HL-60 (cell line): ENCODE measurements at regions not wholly inside any gene's neighbourhood (a gene's known extent, or its start where the extent isn't known, plus 50 kb on each side); places are given as distances from the start of the nearest gene placed in this dataset.

Source experiments
- DNase-seq, 2 experiments: peaks; one replicate each; pipeline ENCODE4 v3.0.0-alpha.2; 2010 to 2020; ENCODE audit warnings: low read depth in 1 of 2, low spot score in 1 of 2
- H3K27ac ChIP-seq: fragments of 250-450 bp; sonication (Bioruptor Pico); replicated peaks from 2 replicates; pipeline ENCODE4 v1.5.1; 2020; ENCODE audit warnings: mild to moderate bottlenecking, moderate library complexity
- H3K27me3 ChIP-seq: fragments of 250-450 bp; sonication (Bioruptor Pico); 2 replicates; pipeline ENCODE4 v1.5.1; 2021; ENCODE audit warnings: mild to moderate bottlenecking, moderate library complexity; ENCODE audit not compliant: insufficient read depth, poor library complexity, severe bottlenecking
- H3K4me3 ChIP-seq: replicated peaks from 2 replicates; pipeline ENCODE4 v1.5.1; 2011; ENCODE audit warnings: mild to moderate bottlenecking, control low read depth, low read length; ENCODE audit not compliant: insufficient read depth
- GABPA ChIP-seq: IDR thresholded peaks from 2 replicates; pipeline ENCODE4 v1.6.1; 2012; ENCODE audit warnings: low read depth
- POLR2AphosphoS5 ChIP-seq: IDR thresholded peaks from 2 replicates; pipeline ENCODE4 v1.6.1; 2012; ENCODE audit warnings: low read depth
- SPI1 ChIP-seq: IDR thresholded peaks from 2 replicates; pipeline ENCODE4 v1.6.1; 2012; ENCODE audit warnings: low read depth, mild to moderate bottlenecking, borderline replicate concordance
- TF ChIP-seq, protein P1 (sequence below): IDR thresholded peaks from 2 replicates; pipeline ENCODE4 v1.6.1; 2012; ENCODE audit warnings: low read depth; ENCODE audit not compliant: insufficient replicate concordance
- TF ChIP-seq, protein P2 (sequence below): IDR thresholded peaks from one replicate; pipeline ENCODE4 v1.5.1; 2011; ENCODE audit warnings: low read length, control low read depth, inconsistent platforms; ENCODE audit not compliant: insufficient read depth

DNA sequence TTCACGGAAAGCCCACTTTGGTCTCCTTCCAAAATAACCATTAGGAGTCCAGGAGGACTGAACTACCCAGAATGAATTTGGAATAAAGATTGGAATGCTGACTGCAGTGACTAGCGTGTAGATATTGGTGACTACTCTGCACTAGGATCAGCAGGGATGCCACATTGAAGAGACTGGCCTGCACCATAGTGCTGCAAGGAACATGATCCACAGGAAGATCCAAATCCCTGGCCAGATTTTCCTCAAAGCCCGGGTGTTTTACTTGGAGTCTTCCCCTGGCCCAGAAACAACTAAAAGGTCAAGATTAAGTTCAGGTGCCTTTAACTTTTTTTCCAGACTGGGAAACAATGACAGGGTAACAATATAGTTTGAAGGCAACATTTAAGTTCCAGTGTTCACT, 870.4 kb downstream of the CDH8 start:
- DNase-seq, result no peak

DNA sequence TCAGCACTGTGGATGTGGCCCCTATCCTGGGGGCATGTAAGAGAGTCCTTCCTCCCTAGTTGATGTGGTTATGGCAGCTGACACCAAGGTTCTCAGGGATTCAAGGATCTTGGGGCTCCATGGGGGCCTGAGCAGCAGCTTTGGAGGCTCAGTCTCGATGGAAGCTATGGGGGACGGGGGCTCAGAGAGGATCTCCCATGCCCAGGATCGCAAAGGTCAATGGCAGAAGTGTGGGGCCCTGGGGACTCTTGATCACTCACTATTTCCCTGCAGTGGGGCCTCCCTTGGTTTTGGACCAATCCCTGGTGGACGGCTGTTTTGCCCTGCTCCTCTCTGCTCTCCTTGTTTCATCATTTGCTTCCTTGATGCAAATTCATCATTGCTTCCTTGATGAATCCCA, 885.9 kb downstream of the CDH8 start:
- H3K27me3 ChIP-seq, result no peaks in the 10 kb centered on the region
- no peak for DNase-seq
- no peak for TF ChIP-seq POLR2AphosphoS5
- no peak for TF ChIP-seq GABPA
- no peak for TF ChIP-seq SPI1
- TF ChIP-seq, protein P1, sequence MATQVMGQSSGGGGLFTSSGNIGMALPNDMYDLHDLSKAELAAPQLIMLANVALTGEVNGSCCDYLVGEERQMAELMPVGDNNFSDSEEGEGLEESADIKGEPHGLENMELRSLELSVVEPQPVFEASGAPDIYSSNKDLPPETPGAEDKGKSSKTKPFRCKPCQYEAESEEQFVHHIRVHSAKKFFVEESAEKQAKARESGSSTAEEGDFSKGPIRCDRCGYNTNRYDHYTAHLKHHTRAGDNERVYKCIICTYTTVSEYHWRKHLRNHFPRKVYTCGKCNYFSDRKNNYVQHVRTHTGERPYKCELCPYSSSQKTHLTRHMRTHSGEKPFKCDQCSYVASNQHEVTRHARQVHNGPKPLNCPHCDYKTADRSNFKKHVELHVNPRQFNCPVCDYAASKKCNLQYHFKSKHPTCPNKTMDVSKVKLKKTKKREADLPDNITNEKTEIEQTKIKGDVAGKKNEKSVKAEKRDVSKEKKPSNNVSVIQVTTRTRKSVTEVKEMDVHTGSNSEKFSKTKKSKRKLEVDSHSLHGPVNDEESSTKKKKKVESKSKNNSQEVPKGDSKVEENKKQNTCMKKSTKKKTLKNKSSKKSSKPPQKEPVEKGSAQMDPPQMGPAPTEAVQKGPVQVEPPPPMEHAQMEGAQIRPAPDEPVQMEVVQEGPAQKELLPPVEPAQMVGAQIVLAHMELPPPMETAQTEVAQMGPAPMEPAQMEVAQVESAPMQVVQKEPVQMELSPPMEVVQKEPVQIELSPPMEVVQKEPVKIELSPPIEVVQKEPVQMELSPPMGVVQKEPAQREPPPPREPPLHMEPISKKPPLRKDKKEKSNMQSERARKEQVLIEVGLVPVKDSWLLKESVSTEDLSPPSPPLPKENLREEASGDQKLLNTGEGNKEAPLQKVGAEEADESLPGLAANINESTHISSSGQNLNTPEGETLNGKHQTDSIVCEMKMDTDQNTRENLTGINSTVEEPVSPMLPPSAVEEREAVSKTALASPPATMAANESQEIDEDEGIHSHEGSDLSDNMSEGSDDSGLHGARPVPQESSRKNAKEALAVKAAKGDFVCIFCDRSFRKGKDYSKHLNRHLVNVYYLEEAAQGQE, result no peak
- TF ChIP-seq, protein P2, sequence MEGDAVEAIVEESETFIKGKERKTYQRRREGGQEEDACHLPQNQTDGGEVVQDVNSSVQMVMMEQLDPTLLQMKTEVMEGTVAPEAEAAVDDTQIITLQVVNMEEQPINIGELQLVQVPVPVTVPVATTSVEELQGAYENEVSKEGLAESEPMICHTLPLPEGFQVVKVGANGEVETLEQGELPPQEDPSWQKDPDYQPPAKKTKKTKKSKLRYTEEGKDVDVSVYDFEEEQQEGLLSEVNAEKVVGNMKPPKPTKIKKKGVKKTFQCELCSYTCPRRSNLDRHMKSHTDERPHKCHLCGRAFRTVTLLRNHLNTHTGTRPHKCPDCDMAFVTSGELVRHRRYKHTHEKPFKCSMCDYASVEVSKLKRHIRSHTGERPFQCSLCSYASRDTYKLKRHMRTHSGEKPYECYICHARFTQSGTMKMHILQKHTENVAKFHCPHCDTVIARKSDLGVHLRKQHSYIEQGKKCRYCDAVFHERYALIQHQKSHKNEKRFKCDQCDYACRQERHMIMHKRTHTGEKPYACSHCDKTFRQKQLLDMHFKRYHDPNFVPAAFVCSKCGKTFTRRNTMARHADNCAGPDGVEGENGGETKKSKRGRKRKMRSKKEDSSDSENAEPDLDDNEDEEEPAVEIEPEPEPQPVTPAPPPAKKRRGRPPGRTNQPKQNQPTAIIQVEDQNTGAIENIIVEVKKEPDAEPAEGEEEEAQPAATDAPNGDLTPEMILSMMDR, result no peak

More for the DNA sequence above, 870.4 kb downstream of the CDH8 start:
- TF ChIP-seq POLR2AphosphoS5, result no peak
- no peak for TF ChIP-seq SPI1
- TF ChIP-seq, protein P2, result no peak
- TF ChIP-seq, protein P1, result no peak
- TF ChIP-seq GABPA, result no peak
- no peak overlapping the region for H3K27ac ChIP-seq
- H3K27me3 ChIP-seq, result no peaks in the 10 kb centered on the region
- H3K4me3 ChIP-seq, result no peak overlapping the region

DNA sequence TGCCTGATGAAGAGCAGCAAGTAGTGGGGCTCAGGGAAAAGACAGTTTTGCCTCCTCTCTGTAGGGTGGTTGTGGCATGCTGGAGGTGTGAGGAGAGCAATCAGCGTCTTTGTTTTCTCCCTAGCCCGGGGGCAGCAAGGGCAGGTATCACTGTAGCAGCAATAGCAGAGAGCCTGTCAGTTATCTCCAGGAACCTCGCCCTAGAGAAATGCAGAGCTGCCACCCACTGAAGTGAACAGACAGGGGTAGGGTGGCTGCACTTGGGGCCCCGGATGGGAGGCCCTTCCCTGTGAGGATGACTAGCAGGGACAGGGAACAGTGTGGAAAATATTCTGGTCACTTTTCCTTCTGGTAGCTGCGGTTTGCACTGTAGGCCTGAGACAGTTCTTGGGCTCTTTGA, 886.5 kb downstream of the CDH8 start:
- Histone ChIP-seq H3K27ac (no peak overlapping the region), H3K27me3 (no peaks in the 10 kb centered on the region), H3K4me3 (no peak overlapping the region)
- TF ChIP-seq, protein P2, result no peak
- TF ChIP-seq GABPA (no peak), POLR2AphosphoS5 (no peak), SPI1 (no peak)
- TF ChIP-seq, protein P1, result no peak
- no peak for DNase-seq

More for the DNA sequence above, 885.9 kb downstream of the CDH8 start:
- H3K27ac ChIP-seq, result no peak overlapping the region
- no peak overlapping the region for H3K4me3 ChIP-seq
